WTC11 (cell line): ENCODE measurements at regions not wholly inside any gene's neighbourhood (a gene's known extent, or its start where the extent isn't known, plus 50 kb on each side); places are given as distances from the start of the nearest gene placed in this dataset.

Source experiments
- CTCF ChIP-seq: fragments of 200-600 bp; IDR thresholded peaks from 2 replicates; pipeline ENCODE4 v1.8.0; 2022; ENCODE audit warnings: antibody characterized with exemption
- NR3C1 ChIP-seq: sonication (generic); formaldehyde crosslinking; conservative IDR thresholded peaks from 2 replicates; pipeline ENCODE4 v1.8.1; 2023; ENCODE audit warnings: low read depth, mild to moderate bottlenecking, missing genetic modification reagents
- USF2 ChIP-seq: sonication (generic); formaldehyde crosslinking; IDR thresholded peaks from 2 replicates; pipeline ENCODE4 v1.8.1; 2023; ENCODE audit warnings: mild to moderate bottlenecking, missing genetic modification reagents, moderate library complexity
- ZNF512 ChIP-seq: sonication (generic); formaldehyde crosslinking; IDR thresholded peaks from 2 replicates; pipeline ENCODE4 v1.8.1; 2022; ENCODE audit warnings: missing genetic modification reagents, borderline replicate concordance
- TF ChIP-seq, protein P1 (sequence below): sonication (generic); formaldehyde crosslinking; IDR thresholded peaks from 2 replicates; pipeline ENCODE4 v1.8.1; 2023; ENCODE audit warnings: mild to moderate bottlenecking, missing genetic modification reagents, borderline replicate concordance

DNA sequence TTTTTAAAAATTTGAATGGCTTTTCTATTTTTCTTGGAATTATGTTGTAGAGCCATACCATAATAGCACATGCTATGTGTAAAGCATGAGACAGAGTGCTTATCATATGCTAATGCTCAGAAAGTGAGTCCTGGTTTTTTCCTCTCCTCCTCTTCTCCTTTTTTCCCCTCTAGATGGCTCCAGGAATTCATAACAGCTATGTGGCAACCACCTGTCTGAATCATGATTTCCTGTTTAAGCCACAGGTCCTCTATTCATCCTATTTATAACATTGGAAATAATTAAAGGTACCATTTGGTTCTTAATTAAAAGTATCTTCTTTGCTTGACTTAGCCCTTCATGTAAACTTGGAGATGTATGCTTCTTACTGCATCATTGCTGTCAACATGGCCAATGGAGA is 260.0 kb upstream of the MAP3K7 start:
- TF ChIP-seq CTCF (no peak), USF2 (no peak), ZNF512 (CRISPR knock-in tag) (no peak), NR3C1 (CRISPR knock-in tag) (no peak)
- TF ChIP-seq, protein P1, sequence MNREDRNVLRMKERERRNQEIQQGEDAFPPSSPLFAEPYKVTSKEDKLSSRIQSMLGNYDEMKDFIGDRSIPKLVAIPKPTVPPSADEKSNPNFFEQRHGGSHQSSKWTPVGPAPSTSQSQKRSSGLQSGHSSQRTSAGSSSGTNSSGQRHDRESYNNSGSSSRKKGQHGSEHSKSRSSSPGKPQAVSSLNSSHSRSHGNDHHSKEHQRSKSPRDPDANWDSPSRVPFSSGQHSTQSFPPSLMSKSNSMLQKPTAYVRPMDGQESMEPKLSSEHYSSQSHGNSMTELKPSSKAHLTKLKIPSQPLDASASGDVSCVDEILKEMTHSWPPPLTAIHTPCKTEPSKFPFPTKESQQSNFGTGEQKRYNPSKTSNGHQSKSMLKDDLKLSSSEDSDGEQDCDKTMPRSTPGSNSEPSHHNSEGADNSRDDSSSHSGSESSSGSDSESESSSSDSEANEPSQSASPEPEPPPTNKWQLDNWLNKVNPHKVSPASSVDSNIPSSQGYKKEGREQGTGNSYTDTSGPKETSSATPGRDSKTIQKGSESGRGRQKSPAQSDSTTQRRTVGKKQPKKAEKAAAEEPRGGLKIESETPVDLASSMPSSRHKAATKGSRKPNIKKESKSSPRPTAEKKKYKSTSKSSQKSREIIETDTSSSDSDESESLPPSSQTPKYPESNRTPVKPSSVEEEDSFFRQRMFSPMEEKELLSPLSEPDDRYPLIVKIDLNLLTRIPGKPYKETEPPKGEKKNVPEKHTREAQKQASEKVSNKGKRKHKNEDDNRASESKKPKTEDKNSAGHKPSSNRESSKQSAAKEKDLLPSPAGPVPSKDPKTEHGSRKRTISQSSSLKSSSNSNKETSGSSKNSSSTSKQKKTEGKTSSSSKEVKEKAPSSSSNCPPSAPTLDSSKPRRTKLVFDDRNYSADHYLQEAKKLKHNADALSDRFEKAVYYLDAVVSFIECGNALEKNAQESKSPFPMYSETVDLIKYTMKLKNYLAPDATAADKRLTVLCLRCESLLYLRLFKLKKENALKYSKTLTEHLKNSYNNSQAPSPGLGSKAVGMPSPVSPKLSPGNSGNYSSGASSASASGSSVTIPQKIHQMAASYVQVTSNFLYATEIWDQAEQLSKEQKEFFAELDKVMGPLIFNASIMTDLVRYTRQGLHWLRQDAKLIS (CRISPR knock-in tag) = no peak
